Right lobe of liver (tissue), 6 donors: ENCODE measurements at regions not wholly inside any gene's neighbourhood (a gene's known extent, or its start where the extent isn't known, plus 50 kb on each side); places are given as distances from the start of the nearest gene placed in this dataset.

ENCODE experiments used
- ATAC-seq, 4 donors: fragments of 200-7000 bp; cut with Tn5 transposase; one replicate each; pipeline ENCODE4 v1.9.1; 2020; ENCODE audit warnings: mild to moderate bottlenecking in 4 of 4, moderate library complexity in 4 of 4
- DNase-seq, 3 donors: peaks; one replicate each; pipeline ENCODE4 v3.0.0-alpha.2; 2020
- H3K27ac ChIP-seq, 3 donors: fragments of 200-600 bp; one replicate each; pipeline ENCODE4 v1.8.0; 2022
- H3K27me3 ChIP-seq, 2 donors: fragments of 200-600 bp; one replicate each; pipeline ENCODE4 v1.8.0; 2022
- H3K36me3 ChIP-seq, 4 donors: fragments of 200-600 bp; sonication (generic) in 1 of 4; one replicate each; pipeline versions ENCODE4 v1.5.1 to v1.8.0; 2017 to 2022; ENCODE audit warnings: control low read depth in 1 of 4
- H3K4me1 ChIP-seq, 4 donors: fragments of 200-600 bp; sonication (generic) in 1 of 4; one replicate each; pipeline versions ENCODE4 v1.5.1 to v1.8.0; 2017 to 2022; ENCODE audit warnings: control low read depth in 1 of 4
- H3K4me3 ChIP-seq, 3 donors: fragments of 200-600 bp; one replicate each; pipeline ENCODE4 v1.8.0; 2022
- H3K9me3 ChIP-seq, 4 donors: fragments of 200-600 bp; sonication (generic) in 1 of 4; one replicate each; pipeline versions ENCODE4 v1.5.1 to v1.8.0; 2017 to 2022; ENCODE audit warnings: control low read depth in 1 of 4
- POLR2A ChIP-seq: fragments of 450-650 bp; IDR thresholded peaks from one replicate; pipeline ENCODE4 v1.6.1; 2017; ENCODE audit warnings: antibody characterized with exemption, mild to moderate bottlenecking
- whole genome bisulfite sequencing: methylation state at CpG from one replicate; pipeline ENCODE4 v1.1.6; 2018; ENCODE audit warnings: low coverage, low lambda C conversion rate; ENCODE audit not compliant: insufficient coverage; ENCODE audit errors: missing lambda C conversion rate; 5-methylcytosine and 5-hydroxymethylcytosine counted together
- intact Hi-C, 2 donors: fragments of 100-400 bp; cut with DNase I; formaldehyde crosslinking; loops; one replicate each; pipeline versions ENCODE4 v1.11.2 to v1.14.1; 2022
- TF ChIP-seq, protein P1 (sequence below), 4 donors: fragments of 200-600 bp in 3 of 4; fragments of 450-650 bp in 1 of 4; IDR thresholded peaks; one replicate each; pipeline versions ENCODE4 v1.5.1 to v1.8.0; 2016 to 2022; ENCODE audit warnings: antibody characterized with exemption in 4 of 4, mild to moderate bottlenecking in 2 of 4
- donor health status: DM: no; HTN: yes; CAD: no.
- donor health status: DM: no; HTN: no; CAD: no.
- donor health status: DM: no; HTN: no; CAD: no.
- donor health status: DM: no; HTN: yes; CAD: no.
- donor health status: DM: no; HTN: yes; CAD: no.

DNA sequence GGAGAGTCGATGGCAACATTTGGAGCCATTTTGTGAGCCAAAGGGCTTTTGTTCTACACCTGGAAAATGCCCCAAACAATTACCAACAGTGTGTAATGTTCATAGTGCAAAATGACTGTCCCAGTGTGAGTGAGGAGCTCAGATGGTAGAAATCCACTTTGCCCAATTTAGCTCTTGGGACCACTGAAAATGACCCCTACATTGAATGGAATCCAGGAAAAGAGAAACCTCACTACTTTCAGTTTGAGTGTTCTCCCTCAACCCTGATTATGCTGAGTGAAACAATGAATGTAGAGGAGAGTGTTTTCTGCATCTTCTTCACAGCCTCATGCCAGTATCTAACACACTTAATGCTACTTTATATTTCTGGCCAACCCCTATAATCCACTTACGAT, 84.9 kb upstream of the NRN1 start:
- ATAC-seq (no peak), DNase-seq (no peak)
- Histone ChIP-seq H3K4me1 (no peaks in the 10 kb centered on the region), H3K4me3 (no peak overlapping the region), H3K27ac (no peak overlapping the region), H3K36me3 (no peaks in the 10 kb centered on the region), H3K27me3 (no peaks in the 10 kb centered on the region), H3K9me3 (no peaks in the 10 kb centered on the region)
- intact Hi-C loops, result no loop called here
- TF ChIP-seq POLR2A, result no peak
- TF ChIP-seq, protein P1, sequence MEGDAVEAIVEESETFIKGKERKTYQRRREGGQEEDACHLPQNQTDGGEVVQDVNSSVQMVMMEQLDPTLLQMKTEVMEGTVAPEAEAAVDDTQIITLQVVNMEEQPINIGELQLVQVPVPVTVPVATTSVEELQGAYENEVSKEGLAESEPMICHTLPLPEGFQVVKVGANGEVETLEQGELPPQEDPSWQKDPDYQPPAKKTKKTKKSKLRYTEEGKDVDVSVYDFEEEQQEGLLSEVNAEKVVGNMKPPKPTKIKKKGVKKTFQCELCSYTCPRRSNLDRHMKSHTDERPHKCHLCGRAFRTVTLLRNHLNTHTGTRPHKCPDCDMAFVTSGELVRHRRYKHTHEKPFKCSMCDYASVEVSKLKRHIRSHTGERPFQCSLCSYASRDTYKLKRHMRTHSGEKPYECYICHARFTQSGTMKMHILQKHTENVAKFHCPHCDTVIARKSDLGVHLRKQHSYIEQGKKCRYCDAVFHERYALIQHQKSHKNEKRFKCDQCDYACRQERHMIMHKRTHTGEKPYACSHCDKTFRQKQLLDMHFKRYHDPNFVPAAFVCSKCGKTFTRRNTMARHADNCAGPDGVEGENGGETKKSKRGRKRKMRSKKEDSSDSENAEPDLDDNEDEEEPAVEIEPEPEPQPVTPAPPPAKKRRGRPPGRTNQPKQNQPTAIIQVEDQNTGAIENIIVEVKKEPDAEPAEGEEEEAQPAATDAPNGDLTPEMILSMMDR (IDR thresholded peaks at IDR 0.05), result no peak
- WGBS, result 65% methylated on average over 2 of the region's 2 CpGs

DNA sequence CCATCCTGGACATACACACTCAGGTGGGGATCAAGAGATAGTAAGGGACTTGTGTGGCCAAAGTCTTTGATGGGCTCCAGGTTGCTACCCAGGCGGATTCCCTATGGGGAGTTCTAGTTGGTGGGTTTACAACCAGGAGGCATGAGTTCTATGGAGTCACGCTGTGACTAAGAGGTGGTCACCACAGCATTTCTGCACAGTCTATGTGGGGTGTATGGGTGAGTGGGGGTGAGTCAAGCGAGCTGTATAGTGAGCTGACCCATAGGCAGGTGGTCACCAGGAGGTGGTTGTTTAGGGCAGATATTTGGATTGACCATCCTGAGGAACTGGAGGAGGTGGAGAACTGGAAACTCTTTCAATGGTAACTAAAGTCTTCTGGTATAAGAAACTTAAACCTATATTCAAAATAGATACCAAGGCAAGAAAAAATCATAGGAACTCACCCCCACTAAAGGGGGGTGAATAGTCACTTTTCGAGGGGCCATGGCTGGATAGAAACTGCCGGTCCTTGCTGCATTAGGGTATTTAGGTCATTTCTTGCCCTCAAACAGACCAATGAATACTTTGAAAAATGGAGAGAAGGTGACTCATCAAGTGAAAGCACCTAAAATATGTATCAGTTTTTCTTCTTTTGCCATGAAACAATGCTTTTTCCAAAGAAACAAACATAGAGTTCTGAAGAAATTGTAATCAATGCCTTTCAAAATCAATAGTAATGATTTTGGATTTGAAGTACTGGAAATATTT, 84.3 kb upstream of the NRN1 start:
- WGBS, result 48% methylated on average over 5 of the region's 5 CpGs
- Histone ChIP-seq H3K27ac (no peak overlapping the region), H3K36me3 (no peaks in the 10 kb centered on the region), H3K4me1 (no peaks in the 10 kb centered on the region), H3K27me3 (no peaks in the 10 kb centered on the region), H3K9me3 (no peaks in the 10 kb centered on the region), H3K4me3 (no peak overlapping the region)
- intact Hi-C loops, result no loop called here
- TF ChIP-seq, protein P1 (IDR thresholded peaks at IDR 0.05), result no peak
- TF ChIP-seq POLR2A, result no peak
- ATAC-seq (no peak), DNase-seq (no peak)

DNA sequence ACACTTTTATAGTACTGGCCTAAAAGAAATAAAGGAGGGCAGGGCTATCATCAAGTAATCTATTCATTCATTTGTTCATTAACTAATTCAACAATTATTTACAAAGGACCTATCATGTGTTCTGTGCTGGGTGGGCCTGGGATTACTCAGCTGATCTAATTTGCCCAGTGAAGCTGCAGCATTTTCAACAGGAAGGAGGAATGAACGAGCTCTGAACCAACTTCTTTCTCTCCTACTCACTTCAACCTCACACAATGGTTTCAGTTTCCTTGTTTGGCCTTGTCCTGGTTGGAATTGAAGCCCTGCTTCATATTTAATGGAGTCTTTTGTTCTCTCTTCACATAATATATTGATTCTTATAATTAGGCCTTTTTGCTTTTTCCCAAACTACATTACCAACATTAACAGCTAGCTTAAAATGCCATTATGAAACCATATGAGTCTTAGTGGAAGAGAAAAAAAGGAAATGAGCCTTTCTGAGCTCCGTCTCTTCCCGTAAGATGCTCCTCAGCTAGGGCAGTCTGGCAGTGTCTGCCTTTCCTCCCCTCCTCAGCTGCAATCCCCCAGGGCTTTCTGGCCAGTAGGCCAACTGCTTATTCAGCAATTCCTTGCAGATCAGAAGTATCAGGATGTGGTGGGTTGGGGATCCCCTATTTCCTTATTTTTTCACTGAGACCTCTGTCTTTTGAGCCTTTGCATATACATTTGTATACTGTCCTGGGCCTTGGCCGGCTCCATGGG, 79.4 kb upstream of the NRN1 start:
- H3K27ac ChIP-seq, result no peak overlapping the region
- H3K36me3 ChIP-seq, result no peaks in the 10 kb centered on the region
- no peak overlapping the region for H3K4me3 ChIP-seq
- no peaks in the 10 kb centered on the region for H3K4me1 ChIP-seq
- TF ChIP-seq POLR2A, result no peak
- TF ChIP-seq, protein P1 (IDR thresholded peaks at IDR 0.05), result no peak
- DNase-seq, result no peak
- H3K27me3 ChIP-seq, result no peaks in the 10 kb centered on the region
- WGBS, result 20% methylated on average over 4 of the region's 4 CpGs
- no peaks in the 10 kb centered on the region for H3K9me3 ChIP-seq
- intact Hi-C loops, result no loop called here
- ATAC-seq, result peak in 2 of 4 donors; percentile 18 to 56

DNA sequence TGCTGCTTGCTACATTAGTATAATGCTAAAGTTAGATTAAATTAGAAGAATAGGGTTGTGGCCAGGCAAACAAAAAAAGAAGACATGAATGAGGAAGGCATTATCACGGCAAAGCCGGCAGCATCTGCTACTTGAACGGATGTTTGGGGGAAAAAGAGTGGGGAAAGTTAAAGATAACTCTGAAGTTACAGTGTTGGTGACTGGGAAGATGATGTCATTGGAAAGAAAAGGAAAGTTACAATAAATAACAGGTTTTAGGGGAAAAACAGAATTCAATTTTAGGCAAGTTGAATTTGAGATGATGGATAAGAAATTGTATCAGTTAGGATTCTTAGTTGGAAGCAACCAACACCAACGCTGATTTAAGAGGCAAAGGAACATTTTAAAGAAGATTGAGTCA, 74.2 kb upstream of the NRN1 start:
- Histone ChIP-seq H3K27ac (no peak overlapping the region), H3K27me3 (no peaks in the 10 kb centered on the region), H3K36me3 (no peaks in the 10 kb centered on the region), H3K4me1 (no peaks in the 10 kb centered on the region), H3K9me3 (no peaks in the 10 kb centered on the region), H3K4me3 (no peak overlapping the region)
- DNase-seq, result no peak
- no peak for ATAC-seq
- intact Hi-C loops, result no loop called here
- TF ChIP-seq, protein P1 (IDR thresholded peaks at IDR 0.05), result no peak
- no peak for TF ChIP-seq POLR2A
- 56% methylated on average over 4 of the region's 4 CpGs for WGBS
